NCI-H460 (cell line): ENCODE measurements at regions not wholly inside any gene's neighbourhood (a gene's known extent, or its start where the extent isn't known, plus 50 kb on each side); places are given as distances from the start of the nearest gene placed in this dataset.
"Not testable (repeated sequence)": the region's sequence is repeated elsewhere in the genome, so short reads cannot be mapped to it uniquely, and the experiment has no call there.

Experiments
- DNase-seq: peaks from one replicate; pipeline ENCODE4 v3.0.0-alpha.2; 2016; ENCODE audit warnings: low read depth; ENCODE audit errors: extremely low read depth

DNA sequence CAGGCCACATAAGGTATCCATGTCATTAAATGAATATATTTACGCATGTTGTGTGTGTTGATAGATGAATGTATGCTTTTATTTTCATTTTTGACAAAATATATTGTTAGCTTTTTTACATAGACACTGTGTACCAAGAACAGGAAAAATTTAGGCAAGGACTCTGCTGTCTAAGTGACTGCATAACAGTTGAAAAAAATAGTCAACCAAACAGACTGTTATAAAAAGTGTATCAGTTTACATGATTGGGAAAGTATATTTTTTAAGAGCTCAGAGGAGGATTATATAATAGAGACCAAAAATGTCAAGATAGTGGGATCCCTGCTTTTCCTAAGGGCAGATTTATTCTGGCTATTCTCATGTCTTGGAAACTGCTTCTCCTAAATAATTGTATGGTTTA is 858.0 kb downstream of the SLITRK1 start:
- DNase-seq, result no peak

GRCh38 chr13:83019986-83020385 is 862.3 kb downstream of the SLITRK1 start:
- DNase-seq, result no peak

GRCh38 chr13:83009987-83010386 is 872.3 kb downstream of the SLITRK1 start:
- DNase-seq, result no peak

DNA sequence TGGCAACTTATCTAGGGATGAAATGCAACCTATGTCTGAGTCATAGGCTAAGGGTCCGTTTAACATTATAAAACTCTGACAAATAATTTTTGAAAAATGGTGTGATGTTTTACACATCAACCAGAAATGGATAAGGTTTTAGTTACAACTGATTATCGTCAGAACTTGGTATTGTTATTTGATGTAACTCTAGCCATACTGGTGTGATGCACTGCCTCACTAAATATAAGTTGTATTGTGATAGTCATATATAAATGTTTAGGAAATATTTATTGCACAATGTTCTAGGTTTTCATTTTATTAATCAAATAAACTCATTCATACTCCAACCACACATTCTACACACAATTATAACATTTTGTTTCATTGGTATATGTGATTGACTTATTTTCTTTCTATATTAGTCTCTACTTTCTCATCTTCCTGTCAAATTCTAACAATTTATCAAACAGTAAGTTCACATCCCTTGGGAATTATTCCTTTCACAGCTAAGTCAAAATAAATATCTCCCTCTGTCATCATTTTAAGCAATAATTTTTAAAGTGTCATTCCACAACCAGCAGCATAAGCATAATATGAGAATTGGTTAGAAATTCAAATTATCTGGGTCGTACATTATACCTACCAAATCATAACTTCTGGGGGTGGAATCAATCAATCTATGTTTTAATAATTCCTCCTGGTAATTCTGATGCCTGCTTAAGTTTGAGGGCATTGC is 873.9 kb downstream of the SLITRK1 start:
- peak; percentile 52 for DNase-seq

GRCh38 chr13:83007226-83007625 is 875.0 kb downstream of the SLITRK1 start:
- no peak for DNase-seq

GRCh38 chr13:83003185-83003584 is 879.1 kb downstream of the SLITRK1 start:
- no peak for DNase-seq

DNA sequence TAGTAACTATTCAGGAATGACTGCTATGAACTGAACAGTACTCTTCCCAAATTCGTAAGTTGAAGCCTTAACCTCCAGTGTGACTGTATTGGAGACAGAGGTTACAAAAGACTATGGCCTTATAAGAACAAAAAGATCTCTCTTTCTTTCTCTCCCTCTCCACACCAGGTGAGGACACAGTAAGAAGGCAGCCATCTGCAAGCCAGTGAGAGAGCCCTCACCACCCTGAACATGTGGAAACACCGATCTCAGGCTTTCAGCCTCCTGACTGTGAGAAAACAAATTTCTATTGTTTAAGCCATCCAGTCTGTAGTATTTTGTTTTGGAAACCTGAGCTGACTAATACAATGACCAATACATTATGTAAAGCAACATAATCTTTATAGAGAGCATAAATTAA is 888.9 kb downstream of the SLITRK1 start:
- DNase-seq, result no peak

GRCh38 chr13:82976499-82976898 is 905.8 kb downstream of the SLITRK1 start:
- no peak for DNase-seq

DNA sequence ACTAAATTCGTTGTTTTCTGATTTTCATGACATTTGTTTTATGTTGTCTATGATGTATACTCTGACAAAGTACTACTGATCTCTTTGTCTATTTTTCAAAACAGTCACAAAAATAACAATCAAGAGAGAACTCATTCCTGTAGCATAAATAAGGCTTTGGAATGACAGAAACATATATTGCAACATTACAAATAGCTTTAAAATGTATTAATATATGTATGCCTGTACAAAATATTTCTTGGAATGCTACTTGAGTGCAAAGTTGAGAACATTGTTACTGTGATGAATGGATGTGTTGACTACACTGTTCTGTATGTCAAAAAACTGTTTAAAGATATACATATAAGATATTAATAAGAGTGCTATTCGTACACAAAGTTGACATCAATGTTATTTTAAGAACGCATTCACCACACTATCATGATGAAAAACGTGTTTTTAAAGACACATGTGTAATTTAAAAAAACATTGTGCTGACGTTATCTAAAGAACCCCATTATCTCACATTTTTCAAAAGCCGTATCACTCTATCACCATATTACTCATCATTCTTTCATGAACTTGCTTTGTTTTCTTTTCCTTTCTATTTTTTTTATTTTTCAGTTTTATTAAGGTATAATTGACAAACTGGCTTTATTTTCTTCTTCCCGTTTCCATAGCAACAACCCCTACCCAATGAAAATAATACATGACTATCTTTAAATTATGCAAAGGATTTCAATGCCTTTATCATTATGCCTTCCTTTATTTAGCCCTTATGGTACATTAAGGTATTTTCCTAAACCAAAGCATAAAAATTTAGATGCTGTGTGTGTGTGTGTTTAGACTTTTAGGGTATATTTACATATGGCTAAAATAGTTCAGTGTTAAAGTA is 918.8 kb downstream of the SLITRK1 start:
- DNase-seq, result no peak

DNA sequence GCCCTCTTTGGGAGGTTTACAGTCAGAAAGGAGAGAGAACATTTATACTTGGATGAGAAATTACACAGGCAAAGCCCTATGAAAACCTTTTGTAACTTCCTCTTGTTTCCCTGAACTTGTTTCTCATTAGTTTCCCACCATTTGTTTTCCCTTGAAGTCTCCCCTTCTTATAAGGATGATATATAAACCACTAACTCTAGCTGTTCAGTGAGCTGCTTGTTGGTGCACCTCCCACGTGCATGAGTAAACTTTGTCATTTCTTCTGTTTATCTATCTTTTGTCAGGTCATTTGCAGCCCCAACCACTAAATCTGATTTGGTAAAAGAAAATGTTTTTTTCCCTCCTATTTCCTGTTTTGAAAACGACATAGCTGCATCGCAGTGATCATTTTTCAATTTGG is 919.9 kb downstream of the SLITRK1 start:
- DNase-seq, result no peak

GRCh38 chr13:82961757-82962156 is 920.5 kb downstream of the SLITRK1 start:
- DNase-seq, result no peak

- not testable (repeated sequence) for DNase-seq
Measured at GRCh38 chr13:82952336-82952735, 929.9 kb downstream of the SLITRK1 start.

- no peak for DNase-seq
Measured at GRCh38 chr13:82947683-82948082, 934.6 kb downstream of the SLITRK1 start.

GRCh38 chr13:82947191-82947621 is 935.1 kb downstream of the SLITRK1 start:
- DNase-seq, result no peak

DNA sequence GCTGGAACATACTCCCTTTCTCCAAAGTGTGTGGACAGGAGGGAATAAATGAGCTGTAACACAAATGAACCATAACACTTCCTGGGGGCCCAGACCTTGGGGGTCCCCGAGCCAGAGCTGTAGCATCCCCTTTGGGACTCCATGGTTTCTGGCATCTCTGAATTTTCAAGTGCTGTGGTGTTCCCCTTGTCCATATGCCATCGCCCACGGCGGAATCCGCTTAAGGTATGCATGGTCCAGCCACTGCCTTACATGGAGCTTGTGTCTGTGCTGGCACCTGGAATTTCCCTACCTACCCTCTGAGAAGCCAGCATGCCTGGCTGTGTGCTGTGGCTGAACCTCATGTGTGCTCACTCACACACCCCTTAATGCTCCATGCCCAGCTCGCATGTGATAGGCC is 943.6 kb downstream of the SLITRK1 start:
- no peak for DNase-seq

GRCh38 chr13:82934000-82934399 is 948.3 kb downstream of the SLITRK1 start:
- no peak for DNase-seq

- DNase-seq, result no peak
Measured at GRCh38 chr13:82925114-82925513, 957.2 kb downstream of the SLITRK1 start.

- no peak for DNase-seq
Measured at GRCh38 chr13:82917984-82918383, 964.3 kb downstream of the SLITRK1 start.

DNA sequence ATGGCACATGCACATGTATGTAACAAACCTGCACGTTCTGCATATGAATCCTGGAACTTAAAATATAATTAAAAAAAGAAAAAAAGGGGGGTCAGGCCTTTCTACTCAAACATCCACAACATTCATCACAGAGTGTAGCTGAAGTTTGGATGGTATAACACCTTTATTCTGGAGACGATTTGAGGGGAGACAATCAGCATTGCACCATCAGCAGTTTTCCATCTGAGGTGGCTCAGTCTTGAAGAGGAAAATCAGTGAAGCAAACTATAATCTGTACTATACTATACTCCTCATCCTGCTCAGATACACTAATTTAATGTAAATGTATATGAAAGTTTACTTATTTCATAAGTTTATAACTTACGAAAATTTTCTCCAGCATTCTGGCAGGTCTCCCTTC is 969.7 kb downstream of the SLITRK1 start:
- DNase-seq, result no peak

- DNase-seq, result no peak
Measured at GRCh38 chr13:82905071-82905470, 977.2 kb downstream of the SLITRK1 start.

DNA sequence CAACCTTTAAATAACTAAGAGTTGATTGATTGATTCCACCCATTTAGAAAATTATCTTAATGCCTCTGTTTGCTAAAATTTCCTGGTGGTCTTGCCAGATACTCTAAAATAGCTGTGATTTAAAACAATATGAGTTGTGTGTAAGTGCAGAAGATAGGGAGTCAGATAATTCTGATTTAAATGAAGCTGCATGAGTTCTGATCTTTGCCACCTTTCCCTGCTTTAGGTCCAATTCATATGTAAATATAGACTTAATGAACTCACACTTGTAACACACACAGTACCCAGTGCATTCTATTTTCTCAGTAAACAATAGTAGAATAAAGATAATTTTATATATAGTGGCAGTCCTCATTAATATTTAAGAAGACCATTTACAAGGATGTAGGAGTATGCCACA is 981.8 kb downstream of the SLITRK1 start:
- DNase-seq, result no peak

DNA sequence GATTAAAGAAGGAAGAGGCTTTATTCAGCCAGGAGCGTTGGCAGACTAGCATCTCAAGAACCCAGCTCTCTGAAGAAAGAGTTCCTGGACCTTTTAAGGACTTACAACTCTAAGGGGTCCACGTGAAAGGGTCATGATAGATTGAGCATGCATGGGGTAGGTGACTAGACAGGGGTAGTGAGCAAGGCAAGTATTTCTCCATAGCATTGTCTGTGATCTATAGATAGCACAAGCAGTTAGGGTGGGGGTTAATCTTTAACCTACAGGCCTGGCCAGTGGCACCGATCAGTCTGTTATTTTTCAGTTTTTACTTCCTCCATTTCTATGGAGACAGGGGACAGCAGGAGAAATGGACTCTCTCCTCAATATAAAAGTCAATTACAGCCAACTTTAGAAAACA is 983.7 kb downstream of the SLITRK1 start:
- DNase-seq, result no peak
